MCF 10A (cell line): ENCODE measurements at regions not wholly inside any gene's neighbourhood (a gene's known extent, or its start where the extent isn't known, plus 50 kb on each side); places are given as distances from the start of the nearest gene placed in this dataset.

Experiments used
- BruUV-seq: library from RNA; stranded (reverse); fragments of 400-500 nt; replicated peaks from 2 replicates; lab custom pipeline; 2021; lab: Mats Ljungman, UMichigan
- CTCF ChIA-PET: fragments of 300-600 bp; sonication (Branson Sonifier 250); formaldehyde crosslinking; extraction: SDS; loops from one replicate; lab custom pipeline; 2021; ENCODE audit warnings: antibody characterized with exemption, inconsistent platforms; lab: Yijun Ruan, JAX
- POLR2A ChIA-PET: fragments of 300-600, 350-650 bp; sonication (Branson Sonifier 250); formaldehyde crosslinking; extraction: SDS; loops from one replicate; lab custom pipeline; 2020; ENCODE audit warnings: antibody characterized with exemption, inconsistent platforms; lab: Yijun Ruan, JAX
- DNase-seq: peaks from one replicate; pipeline ENCODE4 v3.0.0-alpha.2; 2018; ENCODE audit not compliant: unreplicated experiment
- H3K27ac Mint-ChIP-seq: one replicate; pipeline ENCODE4 v1.8.0; 2022; ENCODE audit warnings: mild to moderate bottlenecking, low read depth, mixed read lengths; ENCODE audit not compliant: unreplicated experiment
- H3K27me3 Mint-ChIP-seq: one replicate; pipeline ENCODE4 v1.8.0; 2022; ENCODE audit warnings: mixed read lengths; ENCODE audit not compliant: insufficient read depth, unreplicated experiment
- H3K36me3 Mint-ChIP-seq: one replicate; pipeline ENCODE4 v1.8.0; 2022; ENCODE audit warnings: mild to moderate bottlenecking, moderate library complexity, mixed read lengths; ENCODE audit not compliant: insufficient read depth, unreplicated experiment
- H3K4me1 Mint-ChIP-seq: one replicate; pipeline ENCODE4 v1.8.0; 2022; ENCODE audit warnings: mixed read lengths; ENCODE audit not compliant: insufficient read depth, unreplicated experiment
- H3K4me3 Mint-ChIP-seq: one replicate; pipeline ENCODE4 v1.8.0; 2022; ENCODE audit warnings: mild to moderate bottlenecking, moderate library complexity, mixed read lengths; ENCODE audit not compliant: unreplicated experiment
- H3K9me3 Mint-ChIP-seq: one replicate; pipeline ENCODE4 v1.8.0; 2022; ENCODE audit warnings: mixed read lengths; ENCODE audit not compliant: unreplicated experiment
- intact Hi-C: fragments of 100-400 bp; cut with micrococcal nuclease; formaldehyde crosslinking; loops from 2 replicates; pipeline ENCODE4 v1.14.1; 2022
- TF ChIP-seq, protein P1 (sequence below): fragments of 200-600 bp; IDR thresholded peaks from one replicate; pipeline ENCODE4 v1.8.0; 2022; ENCODE audit warnings: antibody characterized with exemption, mild to moderate bottlenecking; ENCODE audit not compliant: unreplicated experiment

GRCh38 chr2:217106650-217107014 is 246.8 kb upstream of the TNP1 start:
- intact Hi-C loops: no loop called here
- Mint-ChIP-seq H3K27me3 (no peaks in the 10 kb centered on the region), H3K4me3 (no peak overlapping the region), H3K27ac (peak overlapping the region; percentile 99), H3K36me3 (no peaks in the 10 kb centered on the region), H3K9me3 (peaks cover 8% of the 10 kb centered on the region), H3K4me1 (peaks cover 42% of the 10 kb centered on the region)
- TF ChIP-seq, protein P1, sequence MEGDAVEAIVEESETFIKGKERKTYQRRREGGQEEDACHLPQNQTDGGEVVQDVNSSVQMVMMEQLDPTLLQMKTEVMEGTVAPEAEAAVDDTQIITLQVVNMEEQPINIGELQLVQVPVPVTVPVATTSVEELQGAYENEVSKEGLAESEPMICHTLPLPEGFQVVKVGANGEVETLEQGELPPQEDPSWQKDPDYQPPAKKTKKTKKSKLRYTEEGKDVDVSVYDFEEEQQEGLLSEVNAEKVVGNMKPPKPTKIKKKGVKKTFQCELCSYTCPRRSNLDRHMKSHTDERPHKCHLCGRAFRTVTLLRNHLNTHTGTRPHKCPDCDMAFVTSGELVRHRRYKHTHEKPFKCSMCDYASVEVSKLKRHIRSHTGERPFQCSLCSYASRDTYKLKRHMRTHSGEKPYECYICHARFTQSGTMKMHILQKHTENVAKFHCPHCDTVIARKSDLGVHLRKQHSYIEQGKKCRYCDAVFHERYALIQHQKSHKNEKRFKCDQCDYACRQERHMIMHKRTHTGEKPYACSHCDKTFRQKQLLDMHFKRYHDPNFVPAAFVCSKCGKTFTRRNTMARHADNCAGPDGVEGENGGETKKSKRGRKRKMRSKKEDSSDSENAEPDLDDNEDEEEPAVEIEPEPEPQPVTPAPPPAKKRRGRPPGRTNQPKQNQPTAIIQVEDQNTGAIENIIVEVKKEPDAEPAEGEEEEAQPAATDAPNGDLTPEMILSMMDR: peak; percentile 56
- CTCF ChIA-PET: interaction anchor here (0.7 kb wide), 2 partner anchors 36 to 48 kb away, joined by 3 read pairs; no protein-coding TSS in a partner anchor
- BruUV-seq: no TSS peak
- peak; percentile 30 for DNase-seq
- POLR2A ChIA-PET: no interaction called here

- no peaks in the 10 kb centered on the region for H3K27me3 Mint-ChIP-seq
- H3K27ac Mint-ChIP-seq: peak overlapping the region; percentile 99
- no peaks in the 10 kb centered on the region for H3K36me3 Mint-ChIP-seq
- DNase-seq: peak; percentile 64
- POLR2A ChIA-PET: interaction anchor here (0.6 to 1.2 kb wide), 5 partner anchors 9 to 590 kb away, joined by 3 to 7 read pairs (median 3); no protein-coding TSS in a partner anchor
- H3K9me3 Mint-ChIP-seq: peaks cover 8% of the 10 kb centered on the region
- H3K4me1 Mint-ChIP-seq: peaks cover 42% of the 10 kb centered on the region
- TF ChIP-seq, protein P1: no peak
- intact Hi-C loops: loop anchor here (1.0 kb wide), 1 partner anchor 40 kb away; no protein-coding TSS in a partner anchor
- BruUV-seq: TSS peak; percentile 88
- no peak overlapping the region for H3K4me3 Mint-ChIP-seq
- CTCF ChIA-PET: interaction anchor here (0.6 to 1.0 kb wide), 8 partner anchors 12 to 607 kb away, joined by 3 to 5 read pairs (median 3); no protein-coding TSS in a partner anchor
These were observed 246.1 kb upstream of the TNP1 start for GRCh38 chr2:217105733-217106649.

DNA sequence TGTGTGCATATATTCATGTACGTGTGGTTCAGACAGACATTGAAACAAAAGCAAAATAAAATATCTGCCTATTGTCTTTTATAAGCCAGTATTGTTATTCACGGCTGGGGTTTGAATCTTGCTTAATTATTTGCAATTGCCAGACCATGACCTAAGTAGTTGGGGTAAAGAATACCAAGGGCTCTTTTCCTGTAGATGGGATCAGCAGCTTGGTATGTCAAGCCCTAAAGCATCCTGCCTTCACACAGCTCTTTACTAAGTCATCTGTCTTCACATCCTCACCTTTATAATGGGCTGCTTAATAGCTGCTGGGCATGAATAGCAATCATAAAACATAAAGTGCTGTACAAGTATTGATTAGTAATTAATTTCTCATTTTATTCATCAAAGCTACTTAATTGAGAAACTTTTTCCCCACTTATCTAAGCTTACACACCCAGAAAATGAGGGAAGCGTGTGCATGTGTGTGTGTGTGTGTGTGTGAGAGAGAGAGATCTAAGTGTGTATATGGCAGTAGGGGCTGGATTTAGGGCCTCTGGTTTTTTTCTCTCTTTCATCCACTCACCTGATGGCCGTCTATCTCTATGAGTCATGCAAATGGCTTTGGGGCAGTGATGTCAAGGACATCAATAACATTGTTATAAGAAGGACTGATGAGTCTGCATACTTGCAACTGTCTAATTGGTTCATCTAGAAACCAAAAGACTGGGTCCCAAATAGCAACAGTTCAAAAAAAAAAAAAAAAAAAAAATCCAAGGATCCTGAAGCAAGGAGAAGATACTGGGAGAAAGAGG is 244.1 kb upstream of the TNP1 start:
- Mint-ChIP-seq H3K27me3 (no peaks in the 10 kb centered on the region), H3K4me1 (peaks cover 42% of the 10 kb centered on the region), H3K4me3 (no peak overlapping the region), H3K36me3 (no peaks in the 10 kb centered on the region), H3K9me3 (peaks cover 8% of the 10 kb centered on the region), H3K27ac (peak overlapping the region; percentile 99)
- POLR2A ChIA-PET: interaction anchor here (0.7 kb wide), 1 partner anchor 18 kb away, joined by 3 read pairs; no protein-coding TSS in a partner anchor
- intact Hi-C loops: no loop called here
- no peak for DNase-seq
- CTCF ChIA-PET: interaction anchor here (0.6 to 1.3 kb wide), 3 partner anchors 38 to 688 kb away, joined by 3 to 5 read pairs (median 4); no protein-coding TSS in a partner anchor
- TF ChIP-seq, protein P1: no peak
- BruUV-seq: no TSS peak

GRCh38 chr2:217102956-217103355 is 243.1 kb upstream of the TNP1 start:
- TF ChIP-seq, protein P1: no peak
- H3K4me3 Mint-ChIP-seq: no peak overlapping the region
- H3K27me3 Mint-ChIP-seq: no peaks in the 10 kb centered on the region
- peaks cover 8% of the 10 kb centered on the region for H3K9me3 Mint-ChIP-seq
- POLR2A ChIA-PET: no interaction called here
- no peak for DNase-seq
- H3K4me1 Mint-ChIP-seq: peaks cover 36% of the 10 kb centered on the region
- no peaks in the 10 kb centered on the region for H3K36me3 Mint-ChIP-seq
- CTCF ChIA-PET: interaction anchor here (0.6 kb wide), 2 partner anchors 74 to 797 kb away, joined by 3 to 4 read pairs; no protein-coding TSS in a partner anchor
- intact Hi-C loops: no loop called here
- BruUV-seq: no TSS peak
- H3K27ac Mint-ChIP-seq: no peak overlapping the region
